MM.1S (cell line): ENCODE measurements at regions not wholly inside any gene's neighbourhood (a gene's known extent, or its start where the extent isn't known, plus 50 kb on each side); places are given as distances from the start of the nearest gene placed in this dataset.

Experiments used
- DNase-seq: peaks from one replicate; pipeline ENCODE4 v3.0.0-alpha.2; 2015
- H2AFZ ChIP-seq: fragments of 300-600 bp; sonication (generic); 2 replicates; pipeline ENCODE4 v1.6.0; 2016; ENCODE audit warnings: antibody characterized with exemption, low read length
- H3F3A ChIP-seq: fragments of 300-600 bp; sonication (generic); 2 replicates; pipeline ENCODE4 v1.6.1; 2016; ENCODE audit warnings: mild to moderate bottlenecking, antibody characterized with exemption, low read length, moderate library complexity, mixed read lengths; ENCODE audit not compliant: insufficient read depth
- H3K27ac ChIP-seq: fragments of 300-600 bp; sonication (generic); 2 replicates; pipeline ENCODE4 v1.5.1; 2016; ENCODE audit warnings: mild to moderate bottlenecking, low read length
- H3K27me3 ChIP-seq: fragments of 300-600 bp; sonication (generic); replicated peaks from 2 replicates; pipeline ENCODE4 v1.6.0; 2016; ENCODE audit warnings: low read length; ENCODE audit not compliant: insufficient read depth
- H3K36me3 ChIP-seq: fragments of 300-600 bp; sonication (generic); replicated peaks from 2 replicates; pipeline ENCODE4 v1.6.1; 2016; ENCODE audit warnings: mild to moderate bottlenecking, low read length, mixed read lengths; ENCODE audit not compliant: insufficient read depth
- H3K4me1 ChIP-seq: fragments of 300-600 bp; sonication (generic); 2 replicates; pipeline ENCODE4 v1.6.1; 2016; ENCODE audit warnings: low read length, mixed read lengths
- H3K4me2 ChIP-seq: fragments of 300-600 bp; sonication (generic); 2 replicates; pipeline ENCODE4 v1.6.0; 2016; ENCODE audit warnings: low read depth, low read length
- H3K4me3 ChIP-seq: fragments of 300-600 bp; sonication (generic); 2 replicates; pipeline ENCODE4 v1.5.1; 2016; ENCODE audit warnings: low read length, mixed read lengths
- H3K79me2 ChIP-seq: fragments of 300-600 bp; sonication (generic); 2 replicates; pipeline ENCODE4 v1.6.1; 2016; ENCODE audit warnings: mixed run types, low read length, mixed read lengths
- H3K9ac ChIP-seq: fragments of 300-600 bp; sonication (generic); 2 replicates; pipeline ENCODE4 v1.6.1; 2016; ENCODE audit warnings: low read length, mixed read lengths
- H3K9me2 ChIP-seq: fragments of 300-600 bp; sonication (generic); replicated peaks from 2 replicates; pipeline ENCODE4 v1.6.1; 2016; ENCODE audit warnings: mild to moderate bottlenecking, low read length, mixed read lengths; ENCODE audit not compliant: insufficient read depth
- H3K9me3 ChIP-seq: fragments of 300-600 bp; sonication (generic); replicated peaks from 2 replicates; pipeline ENCODE4 v1.6.1; 2016; ENCODE audit warnings: mild to moderate bottlenecking, low read length, mixed read lengths; ENCODE audit not compliant: insufficient read depth
- H4K20me1 ChIP-seq: fragments of 300-600 bp; sonication (generic); 2 replicates; pipeline ENCODE4 v1.6.1; 2016; ENCODE audit warnings: mild to moderate bottlenecking, low read length, moderate library complexity, mixed read lengths; ENCODE audit not compliant: insufficient read depth
- EZH2 ChIP-seq: fragments of 300-600 bp; sonication (generic); optimal IDR thresholded peaks from 2 replicates; pipeline ENCODE3; 2017; ENCODE audit warnings: low read depth, mild to moderate bottlenecking, antibody characterized with exemption, low read length, mixed read lengths
- EZH2phosphoT487 ChIP-seq: fragments of 300-600 bp; sonication (generic); IDR thresholded peaks from 2 replicates; pipeline ENCODE4 v1.6.1; 2018; ENCODE audit warnings: antibody characterized with exemption, low read length
- TF ChIP-seq, protein P1 (sequence below): fragments of 300-600 bp; sonication (generic); IDR thresholded peaks from 2 replicates; pipeline ENCODE4 v1.5.1; 2016; ENCODE audit warnings: antibody characterized with exemption, low read length, mixed read lengths

GRCh38 chr12:34350092-34351041 lies 328.1 kb downstream of the ALG10 start:
- H3K4me1 ChIP-seq = no peaks in the 10 kb centered on the region
- H3K36me3 ChIP-seq = no peaks in the 10 kb centered on the region
- no peak overlapping the region for H3K4me3 ChIP-seq
- no peak for DNase-seq
- no peak for TF ChIP-seq EZH2phosphoT487
- TF ChIP-seq EZH2 = no peak
- TF ChIP-seq, protein P1, sequence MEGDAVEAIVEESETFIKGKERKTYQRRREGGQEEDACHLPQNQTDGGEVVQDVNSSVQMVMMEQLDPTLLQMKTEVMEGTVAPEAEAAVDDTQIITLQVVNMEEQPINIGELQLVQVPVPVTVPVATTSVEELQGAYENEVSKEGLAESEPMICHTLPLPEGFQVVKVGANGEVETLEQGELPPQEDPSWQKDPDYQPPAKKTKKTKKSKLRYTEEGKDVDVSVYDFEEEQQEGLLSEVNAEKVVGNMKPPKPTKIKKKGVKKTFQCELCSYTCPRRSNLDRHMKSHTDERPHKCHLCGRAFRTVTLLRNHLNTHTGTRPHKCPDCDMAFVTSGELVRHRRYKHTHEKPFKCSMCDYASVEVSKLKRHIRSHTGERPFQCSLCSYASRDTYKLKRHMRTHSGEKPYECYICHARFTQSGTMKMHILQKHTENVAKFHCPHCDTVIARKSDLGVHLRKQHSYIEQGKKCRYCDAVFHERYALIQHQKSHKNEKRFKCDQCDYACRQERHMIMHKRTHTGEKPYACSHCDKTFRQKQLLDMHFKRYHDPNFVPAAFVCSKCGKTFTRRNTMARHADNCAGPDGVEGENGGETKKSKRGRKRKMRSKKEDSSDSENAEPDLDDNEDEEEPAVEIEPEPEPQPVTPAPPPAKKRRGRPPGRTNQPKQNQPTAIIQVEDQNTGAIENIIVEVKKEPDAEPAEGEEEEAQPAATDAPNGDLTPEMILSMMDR = no peak
- no peaks in the 10 kb centered on the region for H3K9me3 ChIP-seq
- no peaks in the 10 kb centered on the region for H3K9me2 ChIP-seq
- H2AFZ ChIP-seq = no peak overlapping the region
- no peak overlapping the region for H3K27ac ChIP-seq
- no peak overlapping the region for H3K9ac ChIP-seq
- no peaks in the 10 kb centered on the region for H3F3A ChIP-seq
- no peaks in the 10 kb centered on the region for H4K20me1 ChIP-seq
- no peak overlapping the region for H3K4me2 ChIP-seq
- no peaks in the 10 kb centered on the region for H3K27me3 ChIP-seq
- no peaks in the 10 kb centered on the region for H3K79me2 ChIP-seq

DNA sequence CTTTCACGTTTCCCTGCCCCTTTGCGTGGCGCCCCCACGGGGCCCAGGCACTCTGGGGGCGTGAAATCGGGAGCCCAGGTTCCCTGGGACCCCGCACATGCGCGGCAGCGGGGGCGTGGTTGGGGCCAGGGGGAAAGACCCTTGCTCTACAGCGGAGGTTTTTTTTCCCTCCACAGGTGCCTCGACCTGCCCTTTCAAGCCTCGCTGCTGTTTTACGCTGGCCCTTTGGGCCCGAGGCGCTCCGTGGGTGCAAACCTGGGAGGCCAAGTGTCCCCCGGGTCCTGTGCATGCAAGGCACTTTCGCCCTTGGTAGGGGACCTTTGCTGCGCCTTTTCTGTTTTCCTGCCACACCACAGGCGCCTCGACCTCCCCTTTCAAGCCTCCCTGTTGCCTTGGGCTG lies 329.8 kb downstream of the ALG10 start:
- no peaks in the 10 kb centered on the region for H3F3A ChIP-seq
- no peak overlapping the region for H3K4me2 ChIP-seq
- no peak overlapping the region for H3K4me3 ChIP-seq
- no peaks in the 10 kb centered on the region for H4K20me1 ChIP-seq
- no peak overlapping the region for H3K9ac ChIP-seq
- no peak for DNase-seq
- H3K27ac ChIP-seq = no peak overlapping the region
- H3K36me3 ChIP-seq = no peaks in the 10 kb centered on the region
- H3K27me3 ChIP-seq = no peaks in the 10 kb centered on the region
- no peak for TF ChIP-seq EZH2phosphoT487
- TF ChIP-seq EZH2 = no peak
- TF ChIP-seq, protein P1 = no peak
- H3K9me3 ChIP-seq = no peaks in the 10 kb centered on the region
- no peaks in the 10 kb centered on the region for H3K9me2 ChIP-seq
- no peak overlapping the region for H2AFZ ChIP-seq
- no peaks in the 10 kb centered on the region for H3K4me1 ChIP-seq
- no peaks in the 10 kb centered on the region for H3K79me2 ChIP-seq

DNA sequence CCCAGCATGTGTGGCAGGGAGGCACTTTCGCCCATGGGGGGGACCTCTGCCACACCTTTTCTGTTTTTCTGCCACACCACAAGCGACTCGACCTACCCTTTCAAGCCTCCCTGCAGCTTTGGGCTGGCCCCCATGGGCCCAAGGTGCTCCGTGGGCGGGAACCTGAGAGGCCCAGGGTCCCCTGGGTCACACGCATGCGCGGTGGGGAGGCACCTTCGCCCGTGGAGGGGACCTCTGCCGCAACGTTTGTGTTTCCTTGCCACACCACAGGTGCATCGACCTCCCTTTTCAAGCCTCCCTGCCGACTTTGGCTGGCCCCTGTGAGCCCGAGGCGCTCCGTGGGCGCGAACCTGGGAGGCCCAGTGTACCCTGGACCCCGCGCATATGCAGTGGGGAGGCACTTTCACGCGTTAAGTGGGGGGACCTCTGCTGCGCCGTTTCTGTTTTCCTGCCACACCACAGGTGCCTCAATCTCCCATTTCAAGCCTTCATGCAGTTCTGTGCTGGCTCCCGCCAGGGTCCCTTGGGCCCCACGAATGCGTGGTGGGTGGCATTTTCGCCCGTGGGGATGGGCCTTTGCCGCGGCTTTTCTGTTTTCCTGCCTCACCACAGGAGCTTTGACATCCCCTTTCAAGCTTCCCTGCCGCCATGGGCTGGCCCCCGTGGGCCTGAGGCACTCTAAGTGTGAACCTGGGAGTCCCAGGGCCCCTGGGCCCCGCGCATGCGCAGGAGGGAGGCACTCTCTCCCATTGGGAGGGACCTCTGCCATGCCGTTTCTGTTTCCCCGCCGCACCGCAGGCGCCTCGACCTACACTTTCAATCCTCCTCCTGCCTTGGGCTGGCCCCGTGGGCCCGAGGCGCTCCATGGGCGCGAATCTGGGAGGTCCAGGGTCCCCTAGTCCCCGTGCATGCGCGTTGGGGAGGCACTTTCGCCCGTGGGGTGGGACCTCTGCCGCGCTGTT lies 332.2 kb downstream of the ALG10 start:
- no peak for DNase-seq
- no peaks in the 10 kb centered on the region for H4K20me1 ChIP-seq
- no peak overlapping the region for H3K9ac ChIP-seq
- no peaks in the 10 kb centered on the region for H3K9me3 ChIP-seq
- no peaks in the 10 kb centered on the region for H3F3A ChIP-seq
- H3K4me1 ChIP-seq = no peaks in the 10 kb centered on the region
- no peaks in the 10 kb centered on the region for H3K27me3 ChIP-seq
- no peaks in the 10 kb centered on the region for H3K36me3 ChIP-seq
- H3K27ac ChIP-seq = no peak overlapping the region
- H2AFZ ChIP-seq = no peak overlapping the region
- H3K4me2 ChIP-seq = no peak overlapping the region
- H3K4me3 ChIP-seq = no peak overlapping the region
- no peaks in the 10 kb centered on the region for H3K79me2 ChIP-seq
- H3K9me2 ChIP-seq = no peaks in the 10 kb centered on the region
- TF ChIP-seq EZH2 = no peak
- TF ChIP-seq, protein P1 = no peak
- TF ChIP-seq EZH2phosphoT487 = no peak
